ENCODE measurements at regions not wholly inside any gene's neighbourhood (a gene's known extent, or its start where the extent isn't known, plus 50 kb on each side); places are given as distances from the start of the nearest gene placed in this dataset.
A peak's percentile ranks its signal among the peaks of the same experiment; 100 is the strongest.

DNA sequence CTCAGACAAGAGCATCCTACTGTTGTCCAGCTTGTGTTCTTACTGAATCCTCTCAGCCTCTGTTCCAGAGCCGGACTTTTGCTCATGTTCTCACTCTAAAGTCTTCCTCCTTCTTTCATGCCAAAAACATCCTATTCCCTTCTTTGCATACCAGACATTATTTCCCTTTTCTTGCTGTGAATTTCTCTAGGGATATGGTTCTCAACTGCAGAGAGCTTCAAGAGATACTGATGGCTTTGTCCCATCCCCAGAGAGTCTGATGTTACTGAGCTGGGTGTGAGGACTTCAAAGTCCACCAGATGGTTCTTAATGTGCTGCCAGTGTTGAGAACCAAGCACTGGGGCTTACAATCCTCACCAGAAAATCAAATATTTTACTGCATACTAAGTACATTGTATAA, 98.6 kb upstream of the FER start:
- no peak for DNase-seq

DNA sequence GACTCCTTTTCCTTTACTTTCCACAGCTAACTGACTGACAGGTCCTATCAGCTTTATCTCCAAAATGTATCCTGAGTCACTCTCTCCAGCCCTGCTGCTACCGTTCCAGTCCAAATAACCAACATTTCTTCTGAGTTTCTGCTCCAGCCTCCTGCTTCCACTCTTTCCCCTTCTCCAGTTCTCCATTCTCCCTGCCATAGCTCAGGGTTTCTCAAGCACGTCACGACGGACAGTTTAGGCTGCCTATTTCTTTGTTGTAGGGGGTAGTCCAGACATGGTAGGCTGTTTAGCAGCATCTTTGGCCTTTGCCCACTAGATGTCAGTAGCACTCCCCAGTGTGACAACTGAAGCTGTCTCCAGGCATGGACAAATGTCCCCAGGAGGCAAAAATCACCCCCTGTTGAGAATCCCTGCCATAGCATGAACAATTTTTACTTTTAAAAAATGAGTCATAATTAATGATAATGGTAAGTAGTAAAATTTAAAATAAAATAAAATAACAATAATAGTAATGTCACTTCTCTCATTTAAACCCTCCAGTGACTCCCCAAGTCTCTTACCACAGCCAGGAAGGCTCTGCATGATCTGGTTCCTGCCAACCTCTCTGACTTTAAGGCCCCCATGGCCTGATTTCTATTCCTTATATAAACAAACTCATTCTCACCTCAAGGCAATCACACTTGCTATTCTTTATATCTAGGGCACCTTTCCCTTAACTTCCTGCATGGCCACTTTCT, 105.4 kb upstream of the FER start:
- peak; percentile 6 for DNase-seq

GRCh38 chr5:108641596-108641995, 106.1 kb upstream of the FER start:
- no peak for DNase-seq

GRCh38 chr5:108639366-108639765, 108.3 kb upstream of the FER start:
- DNase-seq, result no peak

DNA sequence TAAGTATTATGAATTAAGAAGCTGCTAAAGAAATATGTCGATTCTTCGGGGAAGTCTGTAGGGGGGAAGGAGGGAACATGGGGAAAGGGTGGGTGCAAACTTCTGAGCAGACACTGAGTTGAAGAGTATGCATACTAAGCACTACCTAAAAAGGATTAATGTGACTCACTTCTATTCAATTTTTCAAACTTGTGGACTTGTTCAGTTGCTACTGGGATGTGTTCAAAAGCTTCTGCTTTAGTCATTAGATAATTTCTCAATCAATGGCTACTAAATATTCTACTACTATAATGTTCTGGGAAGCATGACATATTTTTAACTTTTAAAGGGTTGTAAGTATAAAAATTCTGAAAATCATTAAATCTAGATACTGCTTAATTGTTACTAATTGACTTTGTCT, 109.7 kb upstream of the FER start:
- DNase-seq, result no peak

DNA sequence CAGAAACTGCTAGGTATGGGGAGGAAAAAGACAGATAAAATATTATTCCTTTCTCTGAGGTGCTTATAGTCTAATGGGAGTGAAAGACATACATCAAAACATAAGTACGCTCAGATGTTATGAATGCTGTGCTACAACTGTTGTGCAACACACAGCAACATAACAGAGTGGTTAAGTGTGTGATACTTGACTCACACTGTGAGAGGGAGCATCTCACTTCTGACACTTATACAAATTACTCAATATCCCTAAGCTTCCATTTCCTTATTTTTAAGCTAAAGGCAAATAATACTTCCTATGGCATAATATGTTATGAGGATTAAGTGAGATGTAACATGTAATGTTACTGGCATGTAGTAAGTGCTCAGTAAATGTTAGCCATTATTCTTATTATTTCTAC, 110.6 kb upstream of the FER start:
- no peak for DNase-seq

DNA sequence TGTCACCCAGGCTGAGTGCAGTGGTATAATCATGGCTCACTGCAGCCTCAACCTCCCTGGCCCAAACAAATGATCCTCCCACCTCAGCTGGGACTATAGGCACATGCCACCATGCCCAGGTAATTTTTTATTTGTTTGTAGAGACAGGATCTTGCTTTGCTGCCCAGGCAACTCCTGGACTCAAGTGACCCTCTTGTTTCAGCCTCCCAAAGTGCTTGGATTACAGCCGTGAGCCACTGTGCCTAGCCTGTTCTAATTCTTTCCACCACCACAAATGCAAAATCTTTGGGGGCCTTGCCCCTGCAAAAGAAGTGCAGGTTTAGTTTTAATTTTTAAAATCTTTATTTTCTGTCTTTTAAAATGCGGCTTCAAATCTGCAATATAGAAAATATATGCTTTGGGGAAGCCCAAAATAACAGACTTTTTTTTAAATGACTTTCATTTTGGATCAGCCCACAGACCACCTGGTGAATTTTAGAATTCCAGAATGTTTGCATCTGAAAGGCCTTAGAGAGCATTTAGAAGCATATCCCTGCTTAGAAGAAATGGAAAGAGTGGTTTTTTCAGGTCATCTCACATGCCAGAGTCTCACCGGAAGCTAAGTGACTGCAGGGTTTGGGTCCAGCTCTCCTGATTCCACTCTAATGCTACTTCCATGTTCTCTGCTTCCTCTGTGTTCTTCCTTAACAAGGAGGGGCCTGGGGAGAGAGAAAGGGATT, 111.4 kb upstream of the FER start:
- DNase-seq, result no peak

DNA sequence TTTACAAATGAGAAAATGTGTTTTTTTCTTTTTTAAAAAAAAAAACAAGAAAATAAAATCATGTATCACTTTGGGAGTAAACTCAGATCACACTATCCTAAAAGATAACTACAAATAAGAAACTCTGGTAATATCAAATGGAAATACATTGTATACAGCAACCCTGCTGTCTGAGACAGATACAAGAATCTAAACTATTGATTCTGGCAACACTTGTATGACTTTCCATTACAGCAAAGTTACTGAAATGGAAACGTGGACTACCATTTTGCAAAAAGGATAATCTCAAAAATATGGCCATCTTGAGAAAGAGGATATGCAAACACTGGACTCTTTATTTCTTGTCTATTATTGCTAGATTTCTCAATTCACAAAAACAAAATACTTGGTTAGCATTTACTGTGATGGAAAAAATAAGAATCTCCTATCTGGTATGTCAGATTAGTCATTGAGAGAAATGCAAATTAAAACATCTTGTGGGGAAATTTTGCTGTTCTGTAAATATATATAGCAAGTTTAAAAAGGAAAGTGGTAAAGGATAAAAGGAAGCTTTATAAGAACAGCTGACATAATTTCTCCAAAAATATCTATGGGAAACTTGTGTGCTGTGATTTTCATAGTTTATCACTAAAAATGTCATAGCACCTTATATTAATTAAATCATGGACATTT, 112.9 kb upstream of the FER start:
- no peak for DNase-seq

- DNase-seq, result no peak
Measured at GRCh38 chr5:108634010-108634616, 113.6 kb upstream of the FER start.

GRCh38 chr5:108629779-108630528, 117.7 kb upstream of the FER start:
- DNase-seq, result no peak

DNA sequence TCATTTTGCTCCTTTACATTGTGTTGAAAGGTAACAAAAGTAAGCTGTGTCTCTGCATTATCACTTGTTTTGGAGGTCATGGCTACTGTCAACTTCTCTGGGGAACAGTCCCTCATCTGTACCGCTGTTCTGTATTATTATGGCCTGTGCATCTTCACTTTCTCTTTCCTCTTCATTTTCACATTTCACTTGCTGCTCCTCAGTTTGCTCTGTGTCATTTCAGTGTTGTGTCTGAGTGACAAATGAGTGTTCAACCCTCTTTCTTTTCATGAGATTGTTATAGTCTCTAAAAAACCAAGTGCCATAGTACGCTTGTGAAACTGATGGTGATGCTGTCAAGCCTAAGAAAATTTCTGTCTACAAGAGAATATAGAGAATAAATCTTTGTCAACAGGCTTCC, 122.0 kb upstream of the FER start:
- DNase-seq, result no peak

- no peak for DNase-seq
Measured at GRCh38 chr5:108623826-108624225, 123.9 kb upstream of the FER start.

DNA sequence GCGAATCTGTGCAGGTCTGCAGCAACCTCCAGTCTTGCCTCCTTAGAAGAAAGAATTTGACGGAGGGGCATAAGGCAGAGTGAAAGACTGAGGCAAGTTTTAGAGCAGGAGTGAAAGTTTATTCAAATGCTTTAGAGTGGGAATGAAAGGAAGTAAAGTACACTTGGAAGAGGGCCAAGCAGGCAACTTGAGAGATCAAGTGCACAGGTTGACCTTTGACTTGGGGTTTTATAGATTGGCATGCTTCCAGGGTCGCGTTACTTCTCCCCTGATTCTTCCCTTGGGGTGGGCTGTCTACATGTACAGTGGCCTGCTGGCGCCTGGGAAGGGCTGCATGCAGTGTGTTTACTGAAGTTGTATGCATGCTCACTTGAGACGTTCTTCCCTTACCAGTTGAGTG, 127.2 kb upstream of the FER start:
- no peak for DNase-seq

- DNase-seq, result no peak
Measured at GRCh38 chr5:108619815-108620214, 127.9 kb upstream of the FER start.

- DNase-seq, result no peak
Measured at GRCh38 chr5:108617467-108618435, 129.9 kb upstream of the FER start.

DNA sequence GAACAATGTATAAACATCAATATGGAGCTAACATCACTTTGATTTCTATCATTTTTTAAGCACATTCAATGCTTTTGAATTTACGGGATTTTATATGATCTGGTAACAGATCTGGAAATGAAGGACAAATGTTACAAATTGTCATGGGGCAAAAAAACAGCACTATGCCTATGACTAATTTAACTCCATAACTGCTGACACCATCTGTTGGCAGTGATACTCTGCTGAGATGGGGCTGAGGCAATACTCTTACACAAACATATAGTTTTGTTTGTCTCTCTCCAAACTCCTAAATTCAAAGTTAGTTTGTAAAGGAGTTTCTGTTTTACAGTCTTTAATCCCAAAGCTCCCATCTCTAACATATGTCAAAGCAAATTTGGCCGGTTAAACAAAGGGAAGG, 132.5 kb upstream of the FER start:
- DNase-seq, result no peak

GRCh38 chr5:108607421-108607820, 140.3 kb upstream of the FER start:
- DNase-seq, result no peak

GRCh38 chr5:108606185-108606584, 141.5 kb upstream of the FER start:
- DNase-seq, result no peak

- DNase-seq, result no peak
Measured at GRCh38 chr5:108602830-108603229, 144.9 kb upstream of the FER start.

DNA sequence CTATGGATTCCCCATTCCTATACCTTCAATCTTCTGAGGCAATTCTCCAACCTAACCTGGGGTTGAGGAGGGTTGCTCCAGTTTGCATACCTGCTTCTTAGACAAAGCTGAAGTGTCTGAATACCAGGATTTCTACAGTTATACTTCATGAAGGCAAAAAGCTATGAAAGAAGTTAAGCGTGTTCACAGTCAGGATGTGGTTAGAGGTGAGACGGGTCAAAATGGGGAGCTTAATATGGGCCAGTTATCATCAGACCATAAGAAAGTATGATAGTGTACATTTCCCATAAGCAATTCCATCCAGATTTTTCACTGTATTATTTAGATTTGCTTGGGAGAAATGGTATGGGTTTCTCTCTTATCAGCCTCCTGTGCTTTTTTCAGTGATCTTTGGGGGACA, 156.9 kb upstream of the FER start:
- DNase-seq, result no peak

DNA sequence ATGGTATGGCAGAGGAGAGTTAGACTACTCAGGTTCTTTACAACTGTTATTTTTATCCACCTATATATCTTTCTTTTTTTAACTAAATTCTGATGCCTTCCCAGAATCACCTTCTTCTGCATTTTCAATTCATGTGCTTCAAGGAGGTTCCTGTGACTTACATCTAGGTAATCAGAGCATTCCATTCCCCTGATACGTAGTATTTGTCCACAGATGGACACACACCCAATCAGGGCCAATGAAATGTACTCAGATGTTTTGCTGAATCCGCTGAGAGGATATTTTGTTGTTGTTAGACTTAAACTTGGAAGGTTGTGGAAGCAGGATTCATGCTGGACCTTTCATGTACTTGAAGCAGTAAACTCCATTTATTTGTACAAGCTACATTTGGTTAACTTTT, 159.4 kb upstream of the FER start:
- DNase-seq, result no peak

- DNase-seq, result no peak
Measured at GRCh38 chr5:108587821-108588220, 159.9 kb upstream of the FER start.
